HepG2 (cell line): ENCODE measurements at regions not wholly inside any gene's neighbourhood (a gene's known extent, or its start where the extent isn't known, plus 50 kb on each side); places are given as distances from the start of the nearest gene placed in this dataset.

Experiments
- CBX1 ChIP-seq: IDR thresholded peaks from one replicate; pipeline ENCODE4 v1.6.1; 2016; ENCODE audit warnings: antibody characterized with exemption, low read depth
- FOXO4 ChIP-seq: sonication (generic); formaldehyde crosslinking; conservative IDR thresholded peaks from 2 replicates; pipeline ENCODE4 v1.8.1; 2023; ENCODE audit warnings: missing genetic modification reagents
- IKZF1 ChIP-seq: fragments of 450-650 bp; IDR thresholded peaks from 2 replicates; pipeline ENCODE4 v1.7.1; 2016
- JDP2 ChIP-seq: sonication (generic); formaldehyde crosslinking; IDR thresholded peaks from 2 replicates; pipeline ENCODE4 v1.8.1; 2022; ENCODE audit warnings: missing genetic modification reagents, borderline replicate concordance
- MEIS2 ChIP-seq: sonication (generic); formaldehyde crosslinking; IDR thresholded peaks from 2 replicates; pipeline ENCODE4 v1.9.0; 2021; ENCODE audit warnings: mild to moderate bottlenecking, missing genetic modification reagents
- MXI1 ChIP-seq: IDR thresholded peaks from 3 replicates; pipeline ENCODE4 v1.6.1; 2012; ENCODE audit warnings: low read depth, low read length, inconsistent platforms, borderline replicate concordance
- NCOA5 ChIP-seq: sonication (generic); formaldehyde crosslinking; IDR thresholded peaks from 2 replicates; pipeline ENCODE4 v1.4.0; 2020; ENCODE audit warnings: missing genetic modification reagents
- RAD21 ChIP-seq: fragments of 450-650 bp; formaldehyde crosslinking; IDR thresholded peaks from 2 replicates; pipeline ENCODE4 v1.5.0; 2020; ENCODE audit warnings: mild to moderate bottlenecking
- THAP11 ChIP-seq: IDR thresholded peaks from 2 replicates; pipeline ENCODE4 v1.6.1; 2016; ENCODE audit warnings: missing biosample characterization, missing genetic modification reagents
- ZNF225 ChIP-seq: sonication (generic); formaldehyde crosslinking; IDR thresholded peaks from 2 replicates; pipeline ENCODE4 v1.4.0; 2020; ENCODE audit warnings: mild to moderate bottlenecking, missing genetic modification reagents
- ZNF687 ChIP-seq: sonication (generic); formaldehyde crosslinking; IDR thresholded peaks from 2 replicates; pipeline ENCODE4 v1.5.1; 2020; ENCODE audit warnings: mild to moderate bottlenecking, missing genetic modification reagents, moderate library complexity
- TF ChIP-seq, protein P1 (sequence below), 2 experiments: fragments of 450-650 bp in 1 of 2; sonication (generic) in 1 of 2; formaldehyde crosslinking in 1 of 2; IDR thresholded peaks; 2 replicates each; pipeline versions ENCODE4 v1.6.1 to v1.8.0; 2016 to 2022; ENCODE audit warnings: antibody characterized with exemption in 1 of 2, mild to moderate bottlenecking in 1 of 2, missing genetic modification reagents in 1 of 2
- TF ChIP-seq, protein P2 (sequence below): sonication (generic); formaldehyde crosslinking; IDR thresholded peaks from 2 replicates; pipeline ENCODE4 v1.4.0; 2020; ENCODE audit warnings: missing genetic modification reagents, borderline replicate concordance

DNA sequence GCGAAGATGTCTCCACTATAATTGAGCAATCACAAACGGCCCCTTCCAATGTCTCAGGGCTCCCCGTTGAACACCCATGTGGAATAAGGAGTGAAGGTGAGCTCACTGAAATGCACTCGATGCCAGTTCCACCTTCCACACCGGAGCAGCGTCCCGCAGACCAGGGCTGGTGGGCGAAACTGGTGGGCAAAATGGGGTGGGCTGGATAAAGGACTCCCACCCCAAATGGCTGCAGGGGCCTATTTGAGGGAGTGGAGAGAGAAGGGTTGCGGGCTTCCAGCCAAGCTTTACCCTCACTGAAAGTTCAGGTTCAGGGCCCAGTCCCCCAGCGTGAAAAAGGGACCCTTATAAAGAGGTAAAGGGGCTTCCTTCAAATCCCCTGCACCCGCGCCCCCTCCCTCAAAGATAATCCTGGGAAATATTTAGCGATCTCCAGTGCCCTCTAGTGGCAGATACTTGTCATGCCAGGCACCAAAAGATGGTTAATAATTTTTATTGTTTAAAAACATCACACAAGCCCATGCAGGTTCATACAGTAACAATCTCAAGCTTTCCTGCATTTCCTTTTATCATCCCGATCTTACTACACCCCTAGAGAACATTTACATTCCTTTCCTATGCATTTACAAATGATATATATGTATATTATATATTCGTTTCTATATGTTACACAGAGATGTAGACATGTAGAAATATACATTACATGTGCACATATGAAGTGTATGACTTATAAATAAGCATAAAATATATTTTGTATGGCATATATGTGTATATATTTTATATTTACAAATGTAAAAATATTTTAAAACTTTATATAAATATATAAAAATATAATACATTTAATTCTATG, 58.2 kb upstream of the NKX2-2 start (continued):
- TF ChIP-seq, protein P1, sequence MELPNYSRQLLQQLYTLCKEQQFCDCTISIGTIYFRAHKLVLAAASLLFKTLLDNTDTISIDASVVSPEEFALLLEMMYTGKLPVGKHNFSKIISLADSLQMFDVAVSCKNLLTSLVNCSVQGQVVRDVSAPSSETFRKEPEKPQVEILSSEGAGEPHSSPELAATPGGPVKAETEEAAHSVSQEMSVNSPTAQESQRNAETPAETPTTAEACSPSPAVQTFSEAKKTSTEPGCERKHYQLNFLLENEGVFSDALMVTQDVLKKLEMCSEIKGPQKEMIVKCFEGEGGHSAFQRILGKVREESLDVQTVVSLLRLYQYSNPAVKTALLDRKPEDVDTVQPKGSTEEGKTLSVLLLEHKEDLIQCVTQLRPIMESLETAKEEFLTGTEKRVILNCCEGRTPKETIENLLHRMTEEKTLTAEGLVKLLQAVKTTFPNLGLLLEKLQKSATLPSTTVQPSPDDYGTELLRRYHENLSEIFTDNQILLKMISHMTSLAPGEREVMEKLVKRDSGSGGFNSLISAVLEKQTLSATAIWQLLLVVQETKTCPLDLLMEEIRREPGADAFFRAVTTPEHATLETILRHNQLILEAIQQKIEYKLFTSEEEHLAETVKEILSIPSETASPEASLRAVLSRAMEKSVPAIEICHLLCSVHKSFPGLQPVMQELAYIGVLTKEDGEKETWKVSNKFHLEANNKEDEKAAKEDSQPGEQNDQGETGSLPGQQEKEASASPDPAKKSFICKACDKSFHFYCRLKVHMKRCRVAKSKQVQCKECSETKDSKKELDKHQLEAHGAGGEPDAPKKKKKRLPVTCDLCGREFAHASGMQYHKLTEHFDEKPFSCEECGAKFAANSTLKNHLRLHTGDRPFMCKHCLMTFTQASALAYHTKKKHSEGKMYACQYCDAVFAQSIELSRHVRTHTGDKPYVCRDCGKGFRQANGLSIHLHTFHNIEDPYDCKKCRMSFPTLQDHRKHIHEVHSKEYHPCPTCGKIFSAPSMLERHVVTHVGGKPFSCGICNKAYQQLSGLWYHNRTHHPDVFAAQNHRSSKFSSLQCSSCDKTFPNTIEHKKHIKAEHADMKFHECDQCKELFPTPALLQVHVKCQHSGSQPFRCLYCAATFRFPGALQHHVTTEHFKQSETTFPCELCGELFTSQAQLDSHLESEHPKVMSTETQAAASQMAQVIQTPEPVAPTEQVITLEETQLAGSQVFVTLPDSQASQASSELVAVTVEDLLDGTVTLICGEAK (IDR thresholded peaks at IDR 0.05), result no peak
- TF ChIP-seq, protein P1 (CRISPR knock-in tag; IDR thresholded peaks at IDR 0.05), result no peak
- no peak for TF ChIP-seq ZNF225 (CRISPR knock-in tag)
- no peak for TF ChIP-seq JDP2
- no peak for TF ChIP-seq MEIS2 (CRISPR knock-in tag)
- TF ChIP-seq, protein P2, sequence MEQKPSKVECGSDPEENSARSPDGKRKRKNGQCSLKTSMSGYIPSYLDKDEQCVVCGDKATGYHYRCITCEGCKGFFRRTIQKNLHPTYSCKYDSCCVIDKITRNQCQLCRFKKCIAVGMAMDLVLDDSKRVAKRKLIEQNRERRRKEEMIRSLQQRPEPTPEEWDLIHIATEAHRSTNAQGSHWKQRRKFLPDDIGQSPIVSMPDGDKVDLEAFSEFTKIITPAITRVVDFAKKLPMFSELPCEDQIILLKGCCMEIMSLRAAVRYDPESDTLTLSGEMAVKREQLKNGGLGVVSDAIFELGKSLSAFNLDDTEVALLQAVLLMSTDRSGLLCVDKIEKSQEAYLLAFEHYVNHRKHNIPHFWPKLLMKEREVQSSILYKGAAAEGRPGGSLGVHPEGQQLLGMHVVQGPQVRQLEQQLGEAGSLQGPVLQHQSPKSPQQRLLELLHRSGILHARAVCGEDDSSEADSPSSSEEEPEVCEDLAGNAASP (CRISPR knock-in tag), result no peak
- TF ChIP-seq ZNF687, result no peak
- TF ChIP-seq CBX1, result no peak
- TF ChIP-seq FOXO4, result no peak
- TF ChIP-seq RAD21 (CRISPR knock-in tag), result peak; percentile 79
- no peak for TF ChIP-seq IKZF1
- no peak for TF ChIP-seq THAP11
- no peak for TF ChIP-seq MXI1
- TF ChIP-seq NCOA5 (CRISPR knock-in tag), result no peak
